Cardiac muscle cell (in vitro differentiated cells and primary cell): ENCODE measurements at regions not wholly inside any gene's neighbourhood (a gene's known extent, or its start where the extent isn't known, plus 50 kb on each side); places are given as distances from the start of the nearest gene placed in this dataset.
A peak's percentile ranks its signal among the peaks of the same experiment; 100 is the strongest.
"Not testable (repeated sequence)": the region's sequence is repeated elsewhere in the genome, so short reads cannot be mapped to it uniquely, and the experiment has no call there.

ENCODE experiments used
- DNase-seq, 2 donors: peaks; one replicate each; pipeline versions ENCODE4 v3.0.0 to v3.0.0-alpha.2; 2010 to 2017; ENCODE audit warnings: low read depth in 1 of 2, low spot score in 1 of 2
- H3K27ac ChIP-seq: fragments of 200-600 bp; sonication (generic); 2 replicates; pipeline ENCODE4 v1.5.1; 2016
- H3K27me3 ChIP-seq: fragments of 200-600 bp; sonication (generic); 2 replicates; pipeline ENCODE4 v1.6.0; 2016; ENCODE audit warnings: control low read depth
- H3K36me3 ChIP-seq: fragments of 200-600 bp; sonication (generic); 2 replicates; pipeline ENCODE4 v1.5.1; 2016; ENCODE audit warnings: control low read depth
- H3K4me1 ChIP-seq: fragments of 200-600 bp; sonication (generic); 2 replicates; pipeline ENCODE4 v1.8.1; 2017; ENCODE audit warnings: low read depth, mild to moderate bottlenecking, mixed run types
- H3K4me3 ChIP-seq: fragments of 200-600 bp; sonication (generic); 2 replicates; pipeline ENCODE4 v1.5.1; 2016; ENCODE audit warnings: mild to moderate bottlenecking
- H3K9me3 ChIP-seq: fragments of 200-600 bp; sonication (generic); 2 replicates; pipeline ENCODE4 v1.5.1; 2017; ENCODE audit warnings: low read depth, mild to moderate bottlenecking, control low read depth
- CTCF ChIP-seq: IDR thresholded peaks from 2 replicates; pipeline ENCODE4 v1.5.1; 2012; ENCODE audit warnings: low read depth, mild to moderate bottlenecking, low read length

DNA sequence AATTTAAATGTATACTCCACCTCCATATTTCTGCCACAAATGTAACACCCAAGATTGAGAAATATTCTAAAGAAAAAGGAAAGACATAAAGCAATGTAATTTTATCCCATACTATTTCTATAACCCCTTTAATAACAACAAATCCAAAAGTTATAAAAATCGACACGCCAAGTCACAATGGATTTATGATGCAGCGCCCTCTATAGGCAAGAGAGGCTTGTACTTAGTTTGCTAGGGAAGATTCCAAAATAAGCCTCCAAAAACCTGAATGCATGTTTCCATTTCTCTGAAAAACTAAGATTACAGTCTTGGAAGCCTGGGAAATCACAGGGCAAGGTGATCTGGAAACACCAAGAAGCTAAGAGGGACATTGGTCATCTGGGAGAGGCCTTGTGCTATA, 1389.3 kb downstream of the CDY2B start:
- H3K36me3 ChIP-seq: no peaks in the 10 kb centered on the region
- H3K9me3 ChIP-seq: no peaks in the 10 kb centered on the region
- H3K4me3 ChIP-seq: no peak overlapping the region
- no peak overlapping the region for H3K27ac ChIP-seq
- H3K4me1 ChIP-seq: no peaks in the 10 kb centered on the region
- no peaks in the 10 kb centered on the region for H3K27me3 ChIP-seq
- no peak for DNase-seq
- no peak for TF ChIP-seq CTCF

DNA sequence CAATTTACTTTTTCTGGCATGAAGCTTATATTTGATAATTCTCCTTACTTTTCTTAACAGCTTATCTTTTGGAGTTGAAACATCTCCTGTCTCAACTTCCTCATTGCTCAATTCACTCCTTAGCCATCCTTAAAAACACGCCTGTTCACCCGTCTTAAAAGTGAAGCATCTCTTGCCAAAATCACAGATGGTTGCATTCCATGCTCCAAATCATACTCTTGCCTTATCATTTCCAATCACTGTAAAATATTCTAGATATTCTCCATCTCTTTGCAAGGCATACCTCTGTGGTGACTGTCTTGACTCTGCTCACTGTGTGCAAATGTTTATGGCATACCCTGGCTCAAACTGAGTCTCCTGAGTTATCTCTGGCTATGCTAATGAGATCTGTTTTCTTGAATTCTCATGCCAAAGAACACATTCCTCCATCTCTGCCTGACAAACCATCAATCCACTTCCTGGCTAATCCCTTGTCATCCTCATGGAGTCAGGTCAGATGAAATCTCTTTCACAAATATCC, 1393.3 kb downstream of the CDY2B start:
- Histone ChIP-seq H3K4me3 (no peak overlapping the region), H3K9me3 (no peaks in the 10 kb centered on the region), H3K27ac (no peak overlapping the region), H3K4me1 (no peaks in the 10 kb centered on the region), H3K36me3 (no peaks in the 10 kb centered on the region), H3K27me3 (no peaks in the 10 kb centered on the region)
- peak in 1 of 2 donors; percentile 33 for DNase-seq
- no peak for TF ChIP-seq CTCF

DNA sequence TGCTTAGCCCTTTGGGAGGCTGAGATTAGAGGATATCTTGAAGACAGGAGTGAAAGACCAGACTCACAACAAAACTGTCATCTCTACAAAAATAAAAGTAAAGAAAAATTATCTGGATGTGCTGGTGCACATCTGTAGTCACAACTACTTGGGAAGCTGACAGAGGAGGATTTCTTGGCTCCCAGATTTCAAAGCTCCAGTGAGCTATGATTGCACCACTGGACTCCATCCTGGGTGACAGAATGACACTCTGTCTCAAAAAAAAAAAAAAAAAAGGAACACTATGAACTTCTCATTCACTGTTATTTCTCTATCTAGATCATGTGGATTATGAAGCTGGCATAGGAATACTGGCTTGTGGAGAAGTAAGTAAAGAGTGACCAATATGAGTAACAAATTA, 1400.0 kb downstream of the CDY2B start:
- no peak overlapping the region for H3K4me3 ChIP-seq

DNA sequence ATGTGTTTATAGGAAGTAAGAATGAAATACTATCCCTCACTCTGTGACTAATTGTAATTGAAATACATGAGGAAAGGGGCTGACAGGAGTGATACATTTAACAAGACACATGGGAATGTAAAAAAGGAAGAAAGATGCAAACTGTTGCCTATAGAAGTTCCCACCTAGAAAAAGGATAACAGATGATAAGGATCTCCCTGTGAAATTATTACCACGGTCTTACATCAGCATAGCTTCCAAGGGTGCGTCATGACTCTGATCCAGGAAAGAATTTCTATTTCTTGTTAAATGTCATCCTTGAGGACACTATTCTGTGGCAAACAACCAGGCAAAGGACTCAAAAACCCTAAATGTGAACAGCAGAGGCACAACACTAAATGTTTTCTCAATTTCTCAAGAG, 1406.0 kb downstream of the CDY2B start:
- Histone ChIP-seq H3K36me3 (no peaks in the 10 kb centered on the region), H3K4me1 (no peaks in the 10 kb centered on the region), H3K4me3 (no peak overlapping the region), H3K9me3 (no peaks in the 10 kb centered on the region), H3K27ac (no peak overlapping the region), H3K27me3 (no peaks in the 10 kb centered on the region)
- no peak for DNase-seq
- TF ChIP-seq CTCF: no peak

More for the DNA sequence above, 1400.0 kb downstream of the CDY2B start:
- H3K9me3 ChIP-seq: no peaks in the 10 kb centered on the region
- DNase-seq: peak in 1 of 2 donors; percentile 1
- no peak for TF ChIP-seq CTCF
- H3K27me3 ChIP-seq: no peaks in the 10 kb centered on the region
- no peaks in the 10 kb centered on the region for H3K36me3 ChIP-seq
- H3K27ac ChIP-seq: no peak overlapping the region
- no peaks in the 10 kb centered on the region for H3K4me1 ChIP-seq

GRCh38 chrY:16454799-16455198, 1425.2 kb downstream of the CDY2B start:
- no peak overlapping the region for H3K27ac ChIP-seq
- no peak for TF ChIP-seq CTCF
- H3K4me1 ChIP-seq: no peaks in the 10 kb centered on the region
- H3K9me3 ChIP-seq: no peaks in the 10 kb centered on the region
- no peak overlapping the region for H3K4me3 ChIP-seq
- no peak for DNase-seq
- no peaks in the 10 kb centered on the region for H3K36me3 ChIP-seq
- H3K27me3 ChIP-seq: no peaks in the 10 kb centered on the region

DNA sequence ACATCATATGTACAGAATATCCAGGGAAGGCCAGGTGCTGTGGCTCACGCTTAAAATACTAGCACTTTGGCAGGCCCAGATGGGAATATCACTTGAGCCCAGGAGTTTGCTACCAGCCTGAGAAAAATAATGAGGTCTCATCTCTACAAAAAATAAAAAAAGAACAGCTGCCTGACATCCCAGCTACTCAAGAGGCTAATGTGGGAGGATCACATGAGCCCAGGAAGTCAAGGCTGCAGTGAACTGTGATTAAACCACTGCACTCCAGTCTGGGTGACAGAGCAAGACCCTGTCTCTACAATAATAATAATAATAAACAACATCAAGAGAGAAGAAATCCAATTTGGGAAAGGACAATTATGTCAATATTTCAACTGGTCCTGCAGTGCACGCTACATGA, 1433.9 kb downstream of the CDY2B start:
- Histone ChIP-seq H3K4me1 (no peaks in the 10 kb centered on the region), H3K27ac (no peak overlapping the region), H3K4me3 (no peak overlapping the region), H3K9me3 (no peaks in the 10 kb centered on the region), H3K36me3 (no peaks in the 10 kb centered on the region), H3K27me3 (no peaks in the 10 kb centered on the region)
- DNase-seq: no peak
- no peak for TF ChIP-seq CTCF

- H3K36me3 ChIP-seq, H3K4me3 ChIP-seq, DNase-seq, H3K27ac ChIP-seq, H3K4me1 ChIP-seq, H3K9me3 ChIP-seq, H3K27me3 ChIP-seq: not testable (repeated sequence)
Measured at GRCh38 chrY:16409206-16409923, 1470.7 kb downstream of the CDY2B start.

- not testable (repeated sequence) for DNase-seq, H3K4me3 ChIP-seq, H3K36me3 ChIP-seq, H3K27me3 ChIP-seq, H3K4me1 ChIP-seq, H3K27ac ChIP-seq, H3K9me3 ChIP-seq
Measured at GRCh38 chrY:16379458-16379857, 1500.6 kb downstream of the CDY2B start.
